ENCODE measurements at regions not wholly inside any gene's neighbourhood (a gene's known extent, or its start where the extent isn't known, plus 50 kb on each side); places are given as distances from the start of the nearest gene placed in this dataset.
"Not testable (repeated sequence)": the region's sequence is repeated elsewhere in the genome, so short reads cannot be mapped to it uniquely, and the experiment has no call there.

GRCh38 chr13:53110181-53110580 lies 81.6 kb downstream of the OLFM4 start:
- no peak for ATAC-seq (ENCODE audit: insufficient read depth, low FRiP score)

GRCh38 chr13:53110614-53111013 lies 82.0 kb downstream of the OLFM4 start:
- no peak overlapping the region for H3K9ac ChIP-seq (ENCODE audit: insufficient read depth in 1 of 2, low read length in 2 of 2)
- 57 to 66% methylated on average over 4 of the region's 4 CpGs for WGBS, 2 donors
- H3K27me3 ChIP-seq (ENCODE audit: control insufficient read depth in 3 of 3, insufficient read depth in 3 of 3, low read length in 2 of 3), result no peaks in the 10 kb centered on the region
- H3K36me3 ChIP-seq (ENCODE audit: control insufficient read depth in 4 of 4, insufficient read depth in 4 of 4, low read length in 4 of 4), result no peaks in the 10 kb centered on the region
- DNase-seq, result no peak
- no peak for ATAC-seq (ENCODE audit: insufficient read depth, low FRiP score)
- no peak overlapping the region for H3K4me3 ChIP-seq
- TF ChIP-seq CTCF (IDR thresholded peaks at IDR 0.05; ENCODE audit: control extremely low read depth, extremely low read depth), result no peak
- H3K27ac ChIP-seq (ENCODE audit: low read depth in 1 of 2, low read length in 1 of 2), result no peak overlapping the region
- peaks cover 0 to 2% (median 0%) of the 10 kb centered on the region in 4 donors for H3K9me3 ChIP-seq (ENCODE audit: control insufficient read depth in 4 of 4, insufficient read depth in 3 of 4, low read length in 3 of 4)
- H3K4me1 ChIP-seq (ENCODE audit: control insufficient read depth in 5 of 5, insufficient read depth in 5 of 5, low read length in 5 of 5), result no peaks in the 10 kb centered on the region

More at GRCh38 chr13:53110181-53110580, 81.6 kb downstream of the OLFM4 start:
- Histone ChIP-seq H3K27ac (ENCODE audit: low read depth in 1 of 2, low read length in 1 of 2) (no peak overlapping the region), H3K9me3 (ENCODE audit: control insufficient read depth in 4 of 4, insufficient read depth in 3 of 4, low read length in 3 of 4) (peaks cover 0 to 2% (median 0%) of the 10 kb centered on the region in 4 donors), H3K4me3 (no peak overlapping the region), H3K4me1 (ENCODE audit: control insufficient read depth in 5 of 5, insufficient read depth in 5 of 5, low read length in 5 of 5) (no peaks in the 10 kb centered on the region), H3K9ac (ENCODE audit: insufficient read depth in 1 of 2, low read length in 2 of 2) (no peak overlapping the region), H3K27me3 (ENCODE audit: control insufficient read depth in 3 of 3, insufficient read depth in 3 of 3, low read length in 2 of 3) (no peaks in the 10 kb centered on the region), H3K36me3 (ENCODE audit: control insufficient read depth in 4 of 4, insufficient read depth in 4 of 4, low read length in 4 of 4) (no peaks in the 10 kb centered on the region)
- 70 to 89% methylated on average over 2 of the region's 2 CpGs for WGBS, 2 donors
- DNase-seq, result no peak
- TF ChIP-seq CTCF (IDR thresholded peaks at IDR 0.05; ENCODE audit: control extremely low read depth, extremely low read depth), result no peak

- ATAC-seq (ENCODE audit: insufficient read depth, low FRiP score), result no peak
Measured at GRCh38 chr13:53112522-53112921, 83.9 kb downstream of the OLFM4 start.

GRCh38 chr13:53117048-53117447 lies 88.4 kb downstream of the OLFM4 start:
- H3K27me3 ChIP-seq (ENCODE audit: control insufficient read depth in 3 of 3, insufficient read depth in 3 of 3, low read length in 2 of 3); H3K9me3 ChIP-seq (ENCODE audit: control insufficient read depth in 4 of 4, insufficient read depth in 3 of 4, low read length in 3 of 4); ATAC-seq (ENCODE audit: insufficient read depth, low FRiP score); H3K9ac ChIP-seq (ENCODE audit: insufficient read depth in 1 of 2, low read length in 2 of 2); H3K27ac ChIP-seq (ENCODE audit: low read depth in 1 of 2, low read length in 1 of 2); DNase-seq; H3K36me3 ChIP-seq (ENCODE audit: control insufficient read depth in 4 of 4, insufficient read depth in 4 of 4, low read length in 4 of 4); H3K4me3 ChIP-seq; H3K4me1 ChIP-seq (ENCODE audit: control insufficient read depth in 5 of 5, insufficient read depth in 5 of 5, low read length in 5 of 5): not testable (repeated sequence)
- WGBS, 2 donors, result 45 to 47% methylated on average over 1 of the region's 1 CpG

More at GRCh38 chr13:53112522-53112921, 83.9 kb downstream of the OLFM4 start:
- Histone ChIP-seq H3K27ac (ENCODE audit: low read depth in 1 of 2, low read length in 1 of 2) (no peak overlapping the region), H3K4me3 (no peak overlapping the region), H3K36me3 (ENCODE audit: control insufficient read depth in 4 of 4, insufficient read depth in 4 of 4, low read length in 4 of 4) (no peaks in the 10 kb centered on the region), H3K27me3 (ENCODE audit: control insufficient read depth in 3 of 3, insufficient read depth in 3 of 3, low read length in 2 of 3) (no peaks in the 10 kb centered on the region), H3K9me3 (ENCODE audit: control insufficient read depth in 4 of 4, insufficient read depth in 3 of 4, low read length in 3 of 4) (peaks cover 0 to 2% (median 0%) of the 10 kb centered on the region in 4 donors), H3K9ac (ENCODE audit: insufficient read depth in 1 of 2, low read length in 2 of 2) (no peak overlapping the region), H3K4me1 (ENCODE audit: control insufficient read depth in 5 of 5, insufficient read depth in 5 of 5, low read length in 5 of 5) (no peaks in the 10 kb centered on the region)
- no peak for DNase-seq
- TF ChIP-seq CTCF (IDR thresholded peaks at IDR 0.05; ENCODE audit: control extremely low read depth, extremely low read depth), result no peak
- WGBS, 2 donors, result 88 to 99% methylated on average over 2 of the region's 2 CpGs
